Common myeloid progenitor, CD34-positive (primary cell): ENCODE measurements at regions not wholly inside any gene's neighbourhood (a gene's known extent, or its start where the extent isn't known, plus 50 kb on each side); places are given as distances from the start of the nearest gene placed in this dataset.
"Not testable (repeated sequence)": the region's sequence is repeated elsewhere in the genome, so short reads cannot be mapped to it uniquely, and the experiment has no call there.

Experiments used
- CTCF ChIA-PET: fragments of 350-600 bp; sonication (Branson Sonifier 250); formaldehyde crosslinking; loops from one replicate; lab custom pipeline; 2021; ENCODE audit warnings: antibody characterized with exemption; lab: Charles Lee
- POLR2A ChIA-PET: fragments of 350-600 bp; sonication (Branson Sonifier 250); formaldehyde crosslinking; loops from one replicate; lab custom pipeline; 2021; ENCODE audit warnings: antibody characterized with exemption; lab: Charles Lee
- DNase-seq, 3 donors: peaks; one replicate each; pipeline versions ENCODE4 v3.0.0 to v3.0.0-alpha.2; 2013
- H3K27ac ChIP-seq, 2 experiments: 1 replicate in 1 of 2; 2 replicates in 1 of 2; pipeline ENCODE4 v1.7.0; 2013; ENCODE audit warnings: inconsistent platforms in 2 of 2, low read length in 2 of 2, mild to moderate bottlenecking in 2 of 2, low read depth in 1 of 2, moderate library complexity in 1 of 2; ENCODE audit not compliant: severe bottlenecking in 2 of 2, insufficient read depth in 1 of 2, poor library complexity in 1 of 2
- H3K27me3 ChIP-seq, 5 experiments: replicated peaks in 2 of 5; 1 replicate in 3 of 5; 2 replicates in 2 of 5; pipeline versions ENCODE4 v1.6.1 to v1.7.0; 2013; ENCODE audit warnings: low read length in 4 of 5, mild to moderate bottlenecking in 2 of 5, moderate library complexity in 2 of 5, inconsistent platforms in 1 of 5; ENCODE audit not compliant: insufficient read depth in 5 of 5, control insufficient read depth in 4 of 5
- H3K36me3 ChIP-seq, 4 experiments: 1 replicate in 2 of 4; 2 replicates in 2 of 4; pipeline versions ENCODE4 v1.6.1 to v1.7.0; 2013; ENCODE audit warnings: low read length in 3 of 4, control low read depth in 1 of 4, mild to moderate bottlenecking in 1 of 4; ENCODE audit not compliant: control insufficient read depth in 4 of 4, insufficient read depth in 4 of 4
- H3K4me1 ChIP-seq, 4 experiments: 1 replicate in 3 of 4; 2 replicates in 1 of 4; pipeline versions ENCODE4 v1.6.1 to v1.7.1; 2013; ENCODE audit warnings: low read length in 3 of 4, mild to moderate bottlenecking in 3 of 4, control low read depth in 1 of 4, inconsistent platforms in 1 of 4, moderate library complexity in 1 of 4; ENCODE audit not compliant: control insufficient read depth in 4 of 4, insufficient read depth in 4 of 4; ENCODE audit errors: control extremely low read depth in 1 of 4
- H3K4me3 ChIP-seq, 7 experiments: 1 replicate in 4 of 7; 2 replicates in 3 of 7; pipeline versions ENCODE4 v1.5.1 to v1.7.0; 2013; ENCODE audit warnings: mild to moderate bottlenecking in 7 of 7, low read length in 6 of 7, moderate library complexity in 6 of 7, inconsistent platforms in 2 of 7, low read depth in 2 of 7, control low read depth in 1 of 7; ENCODE audit not compliant: insufficient read depth in 4 of 7, control insufficient read depth in 1 of 7; ENCODE audit errors: extremely low read depth in 1 of 7
- H3K9me3 ChIP-seq, 5 experiments: 1 replicate in 4 of 5; 2 replicates in 1 of 5; pipeline versions ENCODE4 v1.6.1 to v1.7.1; 2013; ENCODE audit warnings: low read length in 4 of 5, mild to moderate bottlenecking in 2 of 5, inconsistent platforms in 1 of 5, low read depth in 1 of 5, moderate library complexity in 1 of 5; ENCODE audit not compliant: control insufficient read depth in 4 of 5, insufficient read depth in 2 of 5; ENCODE audit errors: control extremely low read depth in 1 of 5
- WGBS: methylation state at CpG from one replicate; pipeline ENCODE4 v1.1.5; 2013; ENCODE audit not compliant: insufficient coverage; 5-methylcytosine and 5-hydroxymethylcytosine counted together

GRCh38 chr3:135582800-135583199 is 382.7 kb upstream of the PPP2R3A start:
- Histone ChIP-seq H3K9me3 (peaks cover 0 to 21% (median 3%) of the 10 kb centered on the region in 5 experiments), H3K27ac (no peak overlapping the region), H3K27me3 (no peaks in the 10 kb centered on the region), H3K36me3 (no peaks in the 10 kb centered on the region), H3K4me1 (no peaks in the 10 kb centered on the region), H3K4me3 (no peak overlapping the region)
- ChIA-PET POLR2A (no interaction called here), CTCF (no interaction called here)
- WGBS: 74% methylated on average over 3 of the region's 3 CpGs
- DNase-seq: no peak

- no peaks in the 10 kb centered on the region for H3K4me1 ChIP-seq
- H3K4me3 ChIP-seq: no peak overlapping the region
- WGBS: no CpG with 5 or more reads among the region's 2 CpGs
- POLR2A ChIA-PET: no interaction called here
- no peak for DNase-seq
- H3K36me3 ChIP-seq: no peaks in the 10 kb centered on the region
- CTCF ChIA-PET: no interaction called here
- no peak overlapping the region for H3K27ac ChIP-seq
- H3K27me3 ChIP-seq: no peaks in the 10 kb centered on the region
- peaks cover 0 to 4% (median 1%) of the 10 kb centered on the region in 5 experiments for H3K9me3 ChIP-seq
Observed at GRCh38 chr3:135596563-135596962, 369.0 kb upstream of the PPP2R3A start.

DNA sequence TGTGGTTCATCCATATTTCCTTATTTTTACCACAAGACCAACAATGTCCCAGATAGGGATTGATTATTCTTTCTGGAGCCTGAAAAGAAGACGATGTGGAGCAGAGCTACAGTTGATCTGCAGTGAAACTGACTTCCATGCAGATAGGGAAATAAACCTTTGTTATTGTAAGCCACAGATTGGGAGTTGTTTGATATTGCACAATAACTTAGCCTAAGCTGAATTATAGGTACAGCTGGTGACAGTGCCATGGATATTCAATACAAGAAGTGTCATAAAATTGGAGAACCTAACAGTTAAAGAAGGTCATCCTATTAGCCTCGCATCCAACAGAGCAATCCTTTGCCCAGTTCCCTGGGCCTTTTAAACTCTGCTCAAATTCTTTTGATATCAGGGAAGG is 367.7 kb upstream of the PPP2R3A start:
- Histone ChIP-seq H3K4me1 (no peaks in the 10 kb centered on the region), H3K9me3 (no peaks in the 10 kb centered on the region), H3K36me3 (no peaks in the 10 kb centered on the region), H3K4me3 (no peak overlapping the region), H3K27ac (no peak overlapping the region), H3K27me3 (no peaks in the 10 kb centered on the region)
- CTCF ChIA-PET: no interaction called here
- no peak for DNase-seq
- 80% methylated on average over 2 of the region's 2 CpGs for WGBS
- POLR2A ChIA-PET: interaction anchor here (0.6 kb wide), 1 partner anchor 811 kb away, joined by 5 read pairs; no protein-coding TSS in a partner anchor

GRCh38 chr3:135598597-135598996 is 366.9 kb upstream of the PPP2R3A start:
- CTCF ChIA-PET: no interaction called here
- H3K27ac ChIP-seq: no peak overlapping the region
- POLR2A ChIA-PET: no interaction called here

GRCh38 chr3:135604512-135604911 is 361.0 kb upstream of the PPP2R3A start:
- H3K9me3 ChIP-seq, H3K27ac ChIP-seq, H3K27me3 ChIP-seq, H3K4me3 ChIP-seq, POLR2A ChIA-PET, H3K36me3 ChIP-seq, CTCF ChIA-PET, DNase-seq, H3K4me1 ChIP-seq: not testable (repeated sequence)
- 96% methylated on average over 4 of the region's 10 CpGs for WGBS

More at GRCh38 chr3:135598597-135598996, 366.9 kb upstream of the PPP2R3A start:
- no peaks in the 10 kb centered on the region for H3K9me3 ChIP-seq
- H3K4me1 ChIP-seq: no peaks in the 10 kb centered on the region
- WGBS: 100% methylated on average over 1 of the region's 2 CpGs
- DNase-seq: no peak
- no peak overlapping the region for H3K4me3 ChIP-seq
- H3K36me3 ChIP-seq: no peaks in the 10 kb centered on the region
- no peaks in the 10 kb centered on the region for H3K27me3 ChIP-seq

DNA sequence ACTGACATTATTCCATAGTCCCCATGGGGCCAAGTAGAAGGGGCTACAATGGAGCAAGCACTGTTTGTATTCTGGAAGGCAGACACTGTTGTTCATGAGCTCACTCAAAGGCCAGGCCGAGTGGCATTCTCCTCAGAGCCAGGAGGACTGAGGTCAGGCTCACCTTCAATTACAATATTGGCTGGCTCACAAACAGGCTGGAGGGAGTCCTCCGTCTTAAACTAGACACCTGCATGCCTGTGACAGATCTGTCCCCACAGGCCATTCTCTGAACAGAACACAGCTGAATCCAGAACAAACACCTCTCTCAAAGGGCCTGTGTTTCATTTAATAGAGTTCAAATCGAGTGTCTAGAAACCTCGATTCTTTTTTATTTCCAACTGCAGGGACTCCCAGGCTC is 347.4 kb upstream of the PPP2R3A start:
- Histone ChIP-seq H3K4me1 (no peaks in the 10 kb centered on the region), H3K36me3 (no peaks in the 10 kb centered on the region), H3K27me3 (no peaks in the 10 kb centered on the region), H3K9me3 (no peaks in the 10 kb centered on the region), H3K27ac (no peak overlapping the region), H3K4me3 (no peak overlapping the region)
- no peak for DNase-seq
- ChIA-PET CTCF (no interaction called here), POLR2A (no interaction called here)
- 97% methylated on average over 4 of the region's 4 CpGs for WGBS

- H3K27me3 ChIP-seq: no peaks in the 10 kb centered on the region
- ChIA-PET CTCF (no interaction called here), POLR2A (no interaction called here)
- DNase-seq: no peak
- 100% methylated on average over 2 of the region's 3 CpGs for WGBS
- H3K4me1 ChIP-seq: no peaks in the 10 kb centered on the region
- H3K4me3 ChIP-seq: no peak overlapping the region
- no peaks in the 10 kb centered on the region for H3K36me3 ChIP-seq
- no peak overlapping the region for H3K27ac ChIP-seq
- H3K9me3 ChIP-seq: no peaks in the 10 kb centered on the region
Observed at GRCh38 chr3:135621184-135621920, 344.2 kb upstream of the PPP2R3A start.
